ENCODE measurements at regions not wholly inside any gene's neighbourhood (a gene's known extent, or its start where the extent isn't known, plus 50 kb on each side); places are given as distances from the start of the nearest gene placed in this dataset.

DNA sequence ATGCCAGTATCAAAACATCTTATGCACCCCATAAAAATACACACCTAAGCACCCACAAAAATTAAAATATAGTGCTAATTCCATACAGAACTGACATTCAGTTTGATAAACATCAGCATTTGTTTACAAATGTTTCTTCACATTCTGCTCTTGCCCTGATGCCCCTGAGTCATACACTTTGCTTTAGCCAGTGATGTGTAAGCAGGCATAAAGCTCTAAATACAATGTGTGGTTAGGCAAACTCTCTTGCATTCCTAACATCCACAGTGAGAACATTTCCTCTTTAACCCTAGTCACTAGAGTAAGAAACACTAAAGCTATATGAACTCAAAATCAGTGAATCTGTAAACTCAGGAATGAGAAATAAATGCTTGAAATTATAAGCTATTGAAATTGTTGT is 1060.7 kb downstream of the FAM181B start (continued):
- TF ChIP-seq, protein P1, sequence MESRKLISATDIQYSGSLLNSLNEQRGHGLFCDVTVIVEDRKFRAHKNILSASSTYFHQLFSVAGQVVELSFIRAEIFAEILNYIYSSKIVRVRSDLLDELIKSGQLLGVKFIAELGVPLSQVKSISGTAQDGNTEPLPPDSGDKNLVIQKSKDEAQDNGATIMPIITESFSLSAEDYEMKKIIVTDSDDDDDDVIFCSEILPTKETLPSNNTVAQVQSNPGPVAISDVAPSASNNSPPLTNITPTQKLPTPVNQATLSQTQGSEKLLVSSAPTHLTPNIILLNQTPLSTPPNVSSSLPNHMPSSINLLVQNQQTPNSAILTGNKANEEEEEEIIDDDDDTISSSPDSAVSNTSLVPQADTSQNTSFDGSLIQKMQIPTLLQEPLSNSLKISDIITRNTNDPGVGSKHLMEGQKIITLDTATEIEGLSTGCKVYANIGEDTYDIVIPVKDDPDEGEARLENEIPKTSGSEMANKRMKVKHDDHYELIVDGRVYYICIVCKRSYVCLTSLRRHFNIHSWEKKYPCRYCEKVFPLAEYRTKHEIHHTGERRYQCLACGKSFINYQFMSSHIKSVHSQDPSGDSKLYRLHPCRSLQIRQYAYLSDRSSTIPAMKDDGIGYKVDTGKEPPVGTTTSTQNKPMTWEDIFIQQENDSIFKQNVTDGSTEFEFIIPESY (IDR thresholded peaks at IDR 0.05) = no peak
- TF ChIP-seq EZH2 (IDR thresholded peaks at IDR 0.05; ENCODE audit: borderline replicate concordance, control insufficient read depth, low read depth, low read length) = no peak

DNA sequence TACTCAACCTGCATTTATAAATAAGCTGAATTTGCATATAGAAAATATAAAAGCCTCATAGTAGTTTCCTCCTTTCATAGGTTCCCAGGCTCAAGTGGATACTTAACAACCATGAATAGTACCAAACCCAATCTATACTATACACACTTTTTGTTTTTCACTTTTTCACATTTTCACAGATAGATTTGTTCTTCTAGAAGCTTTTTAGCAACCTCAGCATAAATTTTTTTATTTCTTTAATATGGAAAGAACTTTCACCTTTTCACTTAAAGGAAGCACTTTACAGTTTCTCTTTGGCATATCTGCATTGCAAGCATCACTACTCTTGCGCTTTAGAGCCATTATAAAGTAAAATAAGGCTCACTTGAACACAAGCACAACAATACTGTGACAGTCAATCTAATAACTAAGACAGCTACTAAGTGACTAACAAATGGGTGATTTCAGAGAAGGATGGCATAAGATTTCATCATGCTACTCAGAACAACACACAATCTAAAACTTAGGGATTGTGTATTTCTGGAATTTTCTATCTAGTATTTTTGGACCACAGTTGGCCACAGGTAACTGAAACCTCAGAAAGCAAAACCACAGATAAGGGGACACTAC is 1063.6 kb downstream of the FAM181B start:
- Histone ChIP-seq H3K4me3 (no peak overlapping the region), H3K4me2 (ENCODE audit: control insufficient read depth, insufficient read depth) (no peak overlapping the region), H3K27me3 (replicated peaks in 1 of 2; ENCODE audit: control insufficient read depth in 2 of 2, insufficient read depth in 2 of 2, low read length in 1 of 2) (no peaks in the 10 kb centered on the region), H2AFZ (ENCODE audit: control insufficient read depth, low read depth, low read length) (no peak overlapping the region), H4K20me1 (ENCODE audit: control insufficient read depth, insufficient read depth) (no peaks in the 10 kb centered on the region), H3K27ac (ENCODE audit: control insufficient read depth, insufficient read depth) (no peak overlapping the region), H3K9me3 (replicated peaks; ENCODE audit: control insufficient read depth, insufficient read depth, low read length) (no peaks in the 10 kb centered on the region), H3K9ac (ENCODE audit: control insufficient read depth, insufficient read depth, low read length) (no peak overlapping the region), H3K4me1 (ENCODE audit: control insufficient read depth, insufficient read depth, low read length) (no peaks in the 10 kb centered on the region), H3K79me2 (ENCODE audit: control insufficient read depth, insufficient read depth, low read length) (no peaks in the 10 kb centered on the region), H3K36me3 (ENCODE audit: control insufficient read depth in 2 of 2, insufficient read depth in 2 of 2, low read length in 1 of 2) (no peaks in the 10 kb centered on the region)
- DNase-seq (ENCODE audit: low read depth, low spot score) (no peak), FAIRE-seq (no peak), ATAC-seq (no peak)
- intact Hi-C loops (cut with micrococcal nuclease; ENCODE audit: unreplicated experiment) (no loop called here), in situ Hi-C loops (cut with MboI) (no loop called here)
- BruUV-seq (replicated peaks) = no TSS peak
- POLR2A ChIA-PET = no interaction called here
- WGBS (ENCODE audit: insufficient coverage, insufficient replicate concordance, low lambda C conversion rate, missing lambda C conversion rate) = 21% methylated on average over 1 of the region's 1 CpG
- RAD21 ChIA-PET (ENCODE audit: unreplicated experiment) = no interaction called here
- SMC1A ChIA-PET (ENCODE audit: uncharacterized antibody, unreplicated experiment) = no interaction called here
- CTCF ChIA-PET = interaction anchor here (0.9 kb wide), 1 partner anchor 12 kb away, joined by 3 read pairs; no protein-coding TSS in a partner anchor
- TF ChIP-seq, protein P2, sequence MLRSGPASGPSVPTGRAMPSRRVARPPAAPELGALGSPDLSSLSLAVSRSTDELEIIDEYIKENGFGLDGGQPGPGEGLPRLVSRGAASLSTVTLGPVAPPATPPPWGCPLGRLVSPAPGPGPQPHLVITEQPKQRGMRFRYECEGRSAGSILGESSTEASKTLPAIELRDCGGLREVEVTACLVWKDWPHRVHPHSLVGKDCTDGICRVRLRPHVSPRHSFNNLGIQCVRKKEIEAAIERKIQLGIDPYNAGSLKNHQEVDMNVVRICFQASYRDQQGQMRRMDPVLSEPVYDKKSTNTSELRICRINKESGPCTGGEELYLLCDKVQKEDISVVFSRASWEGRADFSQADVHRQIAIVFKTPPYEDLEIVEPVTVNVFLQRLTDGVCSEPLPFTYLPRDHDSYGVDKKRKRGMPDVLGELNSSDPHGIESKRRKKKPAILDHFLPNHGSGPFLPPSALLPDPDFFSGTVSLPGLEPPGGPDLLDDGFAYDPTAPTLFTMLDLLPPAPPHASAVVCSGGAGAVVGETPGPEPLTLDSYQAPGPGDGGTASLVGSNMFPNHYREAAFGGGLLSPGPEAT (IDR thresholded peaks at IDR 0.05; ENCODE audit: low read depth) = no peak
- TF ChIP-seq ATF7 (IDR thresholded peaks at IDR 0.05; ENCODE audit: low read depth) = no peak
- no peak for TF ChIP-seq MYB (IDR thresholded peaks at IDR 0.05; ENCODE audit: borderline replicate concordance, low read depth, low read length)
- TF ChIP-seq CBX3 (IDR thresholded peaks at IDR 0.05; ENCODE audit: borderline replicate concordance, low read depth) = no peak
- TF ChIP-seq PAX5 (IDR thresholded peaks at IDR 0.05; ENCODE audit: borderline replicate concordance, low read depth, low read length) = no peak
- no peak for TF ChIP-seq POU2F2 (IDR thresholded peaks at IDR 0.05; ENCODE audit: borderline replicate concordance, low read depth, low read length)
- TF ChIP-seq YBX1 (IDR thresholded peaks at IDR 0.05) = no peak
- TF ChIP-seq ZNF207 (IDR thresholded peaks at IDR 0.05; ENCODE audit: borderline replicate concordance) = no peak
- TF ChIP-seq MEF2B (IDR thresholded peaks at IDR 0.05; ENCODE audit: partially characterized antibody, poor library complexity, severe bottlenecking) = no peak
- TF ChIP-seq, protein P3, sequence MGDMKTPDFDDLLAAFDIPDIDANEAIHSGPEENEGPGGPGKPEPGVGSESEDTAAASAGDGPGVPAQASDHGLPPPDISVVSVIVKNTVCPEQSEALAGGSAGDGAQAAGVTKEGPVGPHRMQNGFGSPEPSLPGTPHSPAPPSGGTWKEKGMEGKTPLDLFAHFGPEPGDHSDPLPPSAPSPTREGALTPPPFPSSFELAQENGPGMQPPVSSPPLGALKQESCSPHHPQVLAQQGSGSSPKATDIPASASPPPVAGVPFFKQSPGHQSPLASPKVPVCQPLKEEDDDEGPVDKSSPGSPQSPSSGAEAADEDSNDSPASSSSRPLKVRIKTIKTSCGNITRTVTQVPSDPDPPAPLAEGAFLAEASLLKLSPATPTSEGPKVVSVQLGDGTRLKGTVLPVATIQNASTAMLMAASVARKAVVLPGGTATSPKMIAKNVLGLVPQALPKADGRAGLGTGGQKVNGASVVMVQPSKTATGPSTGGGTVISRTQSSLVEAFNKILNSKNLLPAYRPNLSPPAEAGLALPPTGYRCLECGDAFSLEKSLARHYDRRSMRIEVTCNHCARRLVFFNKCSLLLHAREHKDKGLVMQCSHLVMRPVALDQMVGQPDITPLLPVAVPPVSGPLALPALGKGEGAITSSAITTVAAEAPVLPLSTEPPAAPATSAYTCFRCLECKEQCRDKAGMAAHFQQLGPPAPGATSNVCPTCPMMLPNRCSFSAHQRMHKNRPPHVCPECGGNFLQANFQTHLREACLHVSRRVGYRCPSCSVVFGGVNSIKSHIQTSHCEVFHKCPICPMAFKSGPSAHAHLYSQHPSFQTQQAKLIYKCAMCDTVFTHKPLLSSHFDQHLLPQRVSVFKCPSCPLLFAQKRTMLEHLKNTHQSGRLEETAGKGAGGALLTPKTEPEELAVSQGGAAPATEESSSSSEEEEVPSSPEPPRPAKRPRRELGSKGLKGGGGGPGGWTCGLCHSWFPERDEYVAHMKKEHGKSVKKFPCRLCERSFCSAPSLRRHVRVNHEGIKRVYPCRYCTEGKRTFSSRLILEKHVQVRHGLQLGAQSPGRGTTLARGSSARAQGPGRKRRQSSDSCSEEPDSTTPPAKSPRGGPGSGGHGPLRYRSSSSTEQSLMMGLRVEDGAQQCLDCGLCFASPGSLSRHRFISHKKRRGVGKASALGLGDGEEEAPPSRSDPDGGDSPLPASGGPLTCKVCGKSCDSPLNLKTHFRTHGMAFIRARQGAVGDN (IDR thresholded peaks at IDR 0.05) = no peak
- no peak for TF ChIP-seq GABPA (IDR thresholded peaks at IDR 0.05; ENCODE audit: low read depth)
- TF ChIP-seq FOXM1 (IDR thresholded peaks at IDR 0.05; ENCODE audit: low read depth, low read length) = no peak
